ENCODE measurements at regions not wholly inside any gene's neighbourhood (a gene's known extent, or its start where the extent isn't known, plus 50 kb on each side); places are given as distances from the start of the nearest gene placed in this dataset.

DNA sequence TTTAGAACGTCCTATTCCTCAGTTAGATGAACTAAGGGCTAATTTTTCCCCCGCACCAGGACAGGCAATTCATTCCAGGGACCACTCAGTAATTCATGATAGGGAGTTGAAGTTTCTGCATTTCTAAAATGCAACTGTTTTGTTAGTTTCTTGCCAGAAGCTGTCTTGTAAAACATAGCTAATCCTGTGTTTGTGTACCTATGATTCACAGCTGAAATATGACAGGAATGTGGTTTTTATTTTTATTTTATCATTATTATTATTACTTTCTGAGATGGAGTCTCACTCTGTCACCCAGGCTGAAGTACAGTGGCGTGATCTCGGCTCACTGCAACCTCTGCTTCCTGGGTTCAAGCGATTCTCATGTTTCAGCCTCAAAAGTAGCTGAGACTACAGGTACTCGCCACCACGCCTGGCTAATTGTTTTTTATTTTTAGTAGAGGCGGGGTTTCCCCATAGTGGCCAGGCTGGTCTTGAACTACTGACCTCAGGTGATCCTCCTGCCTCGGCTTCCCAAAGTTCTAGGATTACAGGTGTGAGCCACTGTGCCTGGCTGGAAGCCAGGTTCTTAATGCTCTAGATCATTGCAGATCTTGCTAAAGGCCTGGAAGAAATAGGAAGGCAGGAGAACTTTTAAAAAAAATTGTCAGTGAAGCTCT lies 154.8 kb upstream of the FHL2 start:
- Histone ChIP-seq H3K4me3 (no peak overlapping the region), H3K27ac (no peak overlapping the region), H3K4me1 (no peaks in the 10 kb centered on the region), H3K27me3 (ENCODE audit: insufficient read depth in 3 of 3, low read length in 2 of 3) (peaks cover 0 to 6% (median 0%) of the 10 kb centered on the region in 3 donors), H3K36me3 (ENCODE audit: insufficient read depth in 1 of 2, low read depth in 1 of 2) (no peaks in the 10 kb centered on the region), H3K9me3 (no peaks in the 10 kb centered on the region)
- intact Hi-C loops (cut with DNase I): loop anchor here in 1 of 2 donors (5.0 kb wide), 1 partner anchor 441 kb away; no protein-coding TSS in a partner anchor
- DNase-seq (no peak), ATAC-seq (no peak)
- 52 to 66% (median 55%) methylated on average over 9 of the region's 9 CpGs for WGBS, 3 donors
- TF ChIP-seq, protein P1, sequence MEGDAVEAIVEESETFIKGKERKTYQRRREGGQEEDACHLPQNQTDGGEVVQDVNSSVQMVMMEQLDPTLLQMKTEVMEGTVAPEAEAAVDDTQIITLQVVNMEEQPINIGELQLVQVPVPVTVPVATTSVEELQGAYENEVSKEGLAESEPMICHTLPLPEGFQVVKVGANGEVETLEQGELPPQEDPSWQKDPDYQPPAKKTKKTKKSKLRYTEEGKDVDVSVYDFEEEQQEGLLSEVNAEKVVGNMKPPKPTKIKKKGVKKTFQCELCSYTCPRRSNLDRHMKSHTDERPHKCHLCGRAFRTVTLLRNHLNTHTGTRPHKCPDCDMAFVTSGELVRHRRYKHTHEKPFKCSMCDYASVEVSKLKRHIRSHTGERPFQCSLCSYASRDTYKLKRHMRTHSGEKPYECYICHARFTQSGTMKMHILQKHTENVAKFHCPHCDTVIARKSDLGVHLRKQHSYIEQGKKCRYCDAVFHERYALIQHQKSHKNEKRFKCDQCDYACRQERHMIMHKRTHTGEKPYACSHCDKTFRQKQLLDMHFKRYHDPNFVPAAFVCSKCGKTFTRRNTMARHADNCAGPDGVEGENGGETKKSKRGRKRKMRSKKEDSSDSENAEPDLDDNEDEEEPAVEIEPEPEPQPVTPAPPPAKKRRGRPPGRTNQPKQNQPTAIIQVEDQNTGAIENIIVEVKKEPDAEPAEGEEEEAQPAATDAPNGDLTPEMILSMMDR (IDR thresholded peaks at IDR 0.05): no peak

GRCh38 chr2:105546628-105546974 lies 147.8 kb upstream of the FHL2 start:
- Histone ChIP-seq H3K4me1 (no peaks in the 10 kb centered on the region), H3K36me3 (ENCODE audit: insufficient read depth in 1 of 2, low read depth in 1 of 2) (no peaks in the 10 kb centered on the region), H3K27ac (no peak overlapping the region), H3K9me3 (no peaks in the 10 kb centered on the region), H3K4me3 (no peak overlapping the region), H3K27me3 (ENCODE audit: insufficient read depth in 3 of 3, low read length in 2 of 3) (no peaks in the 10 kb centered on the region)
- intact Hi-C loops (cut with DNase I): no loop called here
- 58 to 76% (median 75%) methylated on average over 6 of the region's 6 CpGs for WGBS, 3 donors
- ATAC-seq: no peak
- TF ChIP-seq, protein P1 (IDR thresholded peaks at IDR 0.05): no peak
- DNase-seq: no peak

DNA sequence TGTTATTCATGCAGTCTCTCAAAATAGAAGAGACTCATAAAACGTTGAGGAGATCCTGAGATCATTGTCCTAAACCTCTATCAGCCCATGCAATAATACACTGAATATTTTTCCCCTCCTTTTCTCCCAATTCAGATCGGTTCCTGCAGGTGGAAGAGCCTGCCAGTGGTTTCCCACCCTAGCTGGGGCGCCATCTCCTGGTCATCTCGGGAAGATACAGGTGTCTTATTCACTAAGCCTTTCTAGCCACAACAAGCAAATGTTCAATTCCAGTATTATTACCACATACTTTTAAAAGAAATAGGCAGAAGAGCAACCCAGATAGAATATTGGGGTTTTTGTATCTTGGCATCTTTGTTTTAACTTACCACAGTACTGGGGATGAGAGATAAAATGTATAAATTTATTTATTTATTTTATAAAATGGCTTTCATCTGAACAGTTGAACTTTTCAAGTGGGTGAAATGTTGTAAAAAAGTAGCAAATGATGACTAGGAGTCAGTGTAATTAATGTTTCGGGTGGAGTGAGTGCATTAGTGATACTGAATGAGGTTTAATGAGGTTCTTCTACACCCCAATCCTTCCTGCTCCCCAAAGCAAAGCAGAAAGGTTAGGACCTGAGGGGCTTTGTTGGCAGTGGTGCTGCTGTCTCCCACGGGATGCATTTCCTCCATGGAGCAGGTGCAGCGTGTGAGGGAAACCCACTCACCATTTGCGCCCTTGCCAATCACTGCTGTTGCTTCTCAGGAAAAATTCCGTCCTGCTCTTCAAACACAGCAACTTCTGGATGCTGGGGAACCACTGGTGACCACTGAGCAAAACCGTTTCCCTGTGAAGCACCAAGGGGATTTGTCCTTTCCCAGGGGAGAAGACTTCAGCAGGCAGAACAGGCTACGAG lies 147.1 kb upstream of the FHL2 start:
- Histone ChIP-seq H3K27me3 (ENCODE audit: insufficient read depth in 3 of 3, low read length in 2 of 3) (no peaks in the 10 kb centered on the region), H3K9me3 (no peaks in the 10 kb centered on the region), H3K36me3 (ENCODE audit: insufficient read depth in 1 of 2, low read depth in 1 of 2) (no peaks in the 10 kb centered on the region), H3K27ac (no peak overlapping the region), H3K4me3 (no peak overlapping the region), H3K4me1 (no peaks in the 10 kb centered on the region)
- DNase-seq (peak; percentile 52 to 70), ATAC-seq (peak; percentile 67 to 88 (median 78))
- TF ChIP-seq, protein P1 (IDR thresholded peaks at IDR 0.05): peak; percentile 80
- 29 to 34% (median 32%) methylated on average over 11 of the region's 11 CpGs for WGBS, 3 donors
- intact Hi-C loops (cut with DNase I): no loop called here

DNA sequence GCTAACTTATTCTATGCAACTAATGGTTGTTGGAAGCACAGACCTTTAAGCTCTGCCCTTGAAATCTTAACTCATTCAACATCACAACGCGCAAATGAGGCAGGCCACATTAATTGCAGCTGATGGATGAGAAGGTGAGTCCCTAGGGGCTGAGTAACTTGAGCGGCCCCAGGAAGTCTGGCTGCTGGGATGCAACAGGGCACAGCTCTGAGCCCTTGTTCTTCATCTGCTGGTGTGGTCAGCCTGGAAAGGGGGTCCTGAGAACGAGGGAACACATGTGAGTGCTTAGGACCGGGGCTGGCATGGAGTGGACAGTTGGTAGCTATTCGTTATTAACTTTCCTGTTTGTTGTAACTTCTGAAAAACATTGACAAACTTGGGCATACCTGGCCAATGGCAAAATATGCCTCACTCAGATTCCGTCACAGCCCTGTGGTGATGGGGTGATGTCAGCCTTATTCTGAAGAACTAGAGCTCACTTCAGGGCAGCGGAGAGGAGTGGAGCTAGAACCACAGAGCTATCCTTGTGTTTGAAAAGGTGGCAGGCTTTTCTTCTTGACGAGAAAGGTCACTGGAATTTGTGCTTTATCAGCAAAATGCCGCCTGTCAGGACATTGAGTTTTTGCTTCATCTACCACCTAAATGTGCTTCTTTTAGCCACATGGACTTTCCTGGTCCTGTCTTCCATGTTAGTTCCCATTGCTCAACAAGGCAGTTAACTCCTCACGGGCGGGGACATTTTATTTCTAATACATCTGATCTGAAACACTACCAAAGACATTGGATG lies 145.9 kb upstream of the FHL2 start:
- no peaks in the 10 kb centered on the region for H3K4me1 ChIP-seq
- no peaks in the 10 kb centered on the region for H3K36me3 ChIP-seq (ENCODE audit: insufficient read depth in 1 of 2, low read depth in 1 of 2)
- DNase-seq (no peak), ATAC-seq (no peak)
- no peak overlapping the region for H3K27ac ChIP-seq
- H3K27me3 ChIP-seq (ENCODE audit: insufficient read depth in 3 of 3, low read length in 2 of 3): no peaks in the 10 kb centered on the region
- TF ChIP-seq, protein P1 (IDR thresholded peaks at IDR 0.05): no peak
- H3K4me3 ChIP-seq: no peak overlapping the region
- no peaks in the 10 kb centered on the region for H3K9me3 ChIP-seq
- intact Hi-C loops (cut with DNase I): no loop called here
- WGBS, 3 donors: 78 to 88% (median 85%) methylated on average over 12 of the region's 12 CpGs
